Body of pancreas (tissue), 4 donors: ENCODE measurements at regions not wholly inside any gene's neighbourhood (a gene's known extent, or its start where the extent isn't known, plus 50 kb on each side); places are given as distances from the start of the nearest gene placed in this dataset.

ENCODE experiments used
- ATAC-seq: fragments of 150-250 bp; one replicate; pipeline ENCODE4 v1.9.1; 2016
- DNase-seq, 4 donors: peaks; one replicate each; pipeline ENCODE4 v3.0.0-alpha.2; 2019
- H3K27ac ChIP-seq, 4 donors: fragments of 200-600 bp; sonication (generic); 1 replicate in 3 of 4; 2 replicates in 1 of 4; pipeline versions ENCODE4 v1.5.1 to v1.6.1; 2016 to 2019; ENCODE audit warnings: mild to moderate bottlenecking in 1 of 4, mixed read lengths in 1 of 4, moderate library complexity in 1 of 4
- H3K27me3 ChIP-seq, 2 donors: fragments of 200-600 bp; sonication (generic); one replicate each; pipeline ENCODE4 v1.6.0; 2016; ENCODE audit warnings: mild to moderate bottlenecking in 1 of 2
- H3K36me3 ChIP-seq, 2 donors: fragments of 200-600 bp; sonication (generic); replicated peaks in 1 of 2; 2 replicates each; pipeline ENCODE4 v1.5.1; 2016; ENCODE audit warnings: low read depth in 2 of 2; ENCODE audit not compliant: insufficient read depth in 1 of 2
- H3K4me1 ChIP-seq: fragments of 200-600 bp; sonication (generic); one replicate; pipeline ENCODE4 v1.6.0; 2016
- H3K4me3 ChIP-seq, 2 donors: fragments of 200-600 bp; sonication (generic); 1 replicate in 1 of 2; 2 replicates in 1 of 2; pipeline ENCODE4 v1.5.1; 2016 to 2019
- H3K9me3 ChIP-seq, 3 donors: fragments of 200-600 bp; sonication (generic); 1 replicate in 2 of 3; 2 replicates in 1 of 3; pipeline ENCODE4 v1.5.1; 2016
- POLR2A ChIP-seq, 3 donors: fragments of 450-650 bp; IDR thresholded peaks; one replicate each; pipeline ENCODE4 v1.6.1; 2016; ENCODE audit warnings: antibody characterized with exemption in 3 of 3, mild to moderate bottlenecking in 2 of 3
- WGBS, 2 donors: methylation state at CpG; one replicate each; pipeline ENCODE4 v1.1.5; 2017; 5-methylcytosine and 5-hydroxymethylcytosine counted together
- intact Hi-C: fragments of 100-400 bp; cut with DNase I; formaldehyde crosslinking; loops from one replicate; pipeline ENCODE4 v1.15.1; 2023
- TF ChIP-seq, protein P1 (sequence below), 7 experiments: fragments of 450-650 bp in 4 of 7; fragments of 200-600 bp in 3 of 7; sonication (generic) in 3 of 7; IDR thresholded peaks; one replicate each; pipeline ENCODE4 v1.5.1; 2016 to 2019; ENCODE audit warnings: antibody characterized with exemption in 7 of 7

- no peak overlapping the region for H3K4me3 ChIP-seq
- no peaks in the 10 kb centered on the region for H3K27me3 ChIP-seq
- no peak for TF ChIP-seq POLR2A (IDR thresholded peaks at IDR 0.05)
- TF ChIP-seq, protein P1, sequence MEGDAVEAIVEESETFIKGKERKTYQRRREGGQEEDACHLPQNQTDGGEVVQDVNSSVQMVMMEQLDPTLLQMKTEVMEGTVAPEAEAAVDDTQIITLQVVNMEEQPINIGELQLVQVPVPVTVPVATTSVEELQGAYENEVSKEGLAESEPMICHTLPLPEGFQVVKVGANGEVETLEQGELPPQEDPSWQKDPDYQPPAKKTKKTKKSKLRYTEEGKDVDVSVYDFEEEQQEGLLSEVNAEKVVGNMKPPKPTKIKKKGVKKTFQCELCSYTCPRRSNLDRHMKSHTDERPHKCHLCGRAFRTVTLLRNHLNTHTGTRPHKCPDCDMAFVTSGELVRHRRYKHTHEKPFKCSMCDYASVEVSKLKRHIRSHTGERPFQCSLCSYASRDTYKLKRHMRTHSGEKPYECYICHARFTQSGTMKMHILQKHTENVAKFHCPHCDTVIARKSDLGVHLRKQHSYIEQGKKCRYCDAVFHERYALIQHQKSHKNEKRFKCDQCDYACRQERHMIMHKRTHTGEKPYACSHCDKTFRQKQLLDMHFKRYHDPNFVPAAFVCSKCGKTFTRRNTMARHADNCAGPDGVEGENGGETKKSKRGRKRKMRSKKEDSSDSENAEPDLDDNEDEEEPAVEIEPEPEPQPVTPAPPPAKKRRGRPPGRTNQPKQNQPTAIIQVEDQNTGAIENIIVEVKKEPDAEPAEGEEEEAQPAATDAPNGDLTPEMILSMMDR (IDR thresholded peaks at IDR 0.05), result no peak
- H3K4me1 ChIP-seq, result no peaks in the 10 kb centered on the region
- ATAC-seq (no peak), DNase-seq (no peak)
- H3K36me3 ChIP-seq, result no peaks in the 10 kb centered on the region
- no peaks in the 10 kb centered on the region for H3K9me3 ChIP-seq
- intact Hi-C loops, result no loop called here
- no peak overlapping the region for H3K27ac ChIP-seq
Observed at GRCh38 chr1:239242404-239242803, 144.0 kb upstream of the CHRM3 start.

GRCh38 chr1:239240736-239241135 is 145.6 kb upstream of the CHRM3 start:
- Histone ChIP-seq H3K4me1 (no peaks in the 10 kb centered on the region), H3K27me3 (no peaks in the 10 kb centered on the region), H3K4me3 (no peak overlapping the region), H3K27ac (no peak overlapping the region), H3K36me3 (no peaks in the 10 kb centered on the region), H3K9me3 (no peaks in the 10 kb centered on the region)
- DNase-seq (no peak), ATAC-seq (no peak)
- intact Hi-C loops, result no loop called here
- WGBS, 2 donors, result 85 to 89% methylated on average over 3 of the region's 3 CpGs
- TF ChIP-seq, protein P1 (IDR thresholded peaks at IDR 0.05), result no peak
- no peak for TF ChIP-seq POLR2A (IDR thresholded peaks at IDR 0.05)

GRCh38 chr1:239239529-239239928 is 146.8 kb upstream of the CHRM3 start:
- Histone ChIP-seq H3K4me3 (no peak overlapping the region), H3K4me1 (no peaks in the 10 kb centered on the region), H3K27me3 (no peaks in the 10 kb centered on the region), H3K9me3 (no peaks in the 10 kb centered on the region), H3K36me3 (no peaks in the 10 kb centered on the region), H3K27ac (no peak overlapping the region)
- intact Hi-C loops, result no loop called here
- ATAC-seq, result no peak
- no peak for DNase-seq
- TF ChIP-seq POLR2A (IDR thresholded peaks at IDR 0.05), result no peak
- TF ChIP-seq, protein P1 (IDR thresholded peaks at IDR 0.05), result no peak

GRCh38 chr1:239237912-239238311 is 148.5 kb upstream of the CHRM3 start:
- no peaks in the 10 kb centered on the region for H3K27me3 ChIP-seq
- intact Hi-C loops, result no loop called here
- DNase-seq, result no peak
- no peak for ATAC-seq
- no peak for TF ChIP-seq POLR2A (IDR thresholded peaks at IDR 0.05)
- TF ChIP-seq, protein P1 (IDR thresholded peaks at IDR 0.05), result no peak
- peaks cover 3% of the 10 kb centered on the region for H3K4me1 ChIP-seq
- H3K27ac ChIP-seq, result no peak overlapping the region
- no peaks in the 10 kb centered on the region for H3K9me3 ChIP-seq
- no peak overlapping the region for H3K4me3 ChIP-seq
- H3K36me3 ChIP-seq, result no peaks in the 10 kb centered on the region
- WGBS, 2 donors, result 87% methylated on average over 9 of the region's 9 CpGs

GRCh38 chr1:239233626-239234025 is 152.7 kb upstream of the CHRM3 start:
- Histone ChIP-seq H3K36me3 (no peaks in the 10 kb centered on the region), H3K27me3 (no peaks in the 10 kb centered on the region), H3K27ac (no peak overlapping the region), H3K4me3 (no peak overlapping the region), H3K9me3 (no peaks in the 10 kb centered on the region), H3K4me1 (peaks cover 3% of the 10 kb centered on the region)
- 59 to 71% methylated on average over 2 of the region's 2 CpGs for WGBS, 2 donors
- TF ChIP-seq POLR2A (IDR thresholded peaks at IDR 0.05), result no peak
- TF ChIP-seq, protein P1 (IDR thresholded peaks at IDR 0.05), result no peak
- ATAC-seq, result no peak
- DNase-seq, result no peak
- intact Hi-C loops, result no loop called here
